Transverse colon (tissue), 4 donors: ENCODE measurements at regions not wholly inside any gene's neighbourhood (a gene's known extent, or its start where the extent isn't known, plus 50 kb on each side); places are given as distances from the start of the nearest gene placed in this dataset.

ENCODE experiments used
- CTCF ChIP-seq, 5 experiments: fragments of 200-600 bp in 3 of 5; fragments of 450-650 bp in 2 of 5; sonication (generic) in 3 of 5; IDR thresholded peaks; 1 replicate in 2 of 5; 2 replicates in 3 of 5; pipeline ENCODE4 v1.5.1; 2016 to 2017; ENCODE audit warnings: antibody characterized with exemption in 5 of 5, inconsistent platforms in 3 of 5, mild to moderate bottlenecking in 2 of 5, moderate library complexity in 1 of 5
- EP300 ChIP-seq: sonication (generic); formaldehyde crosslinking; IDR thresholded peaks from one replicate; pipeline ENCODE4 v1.6.1; 2017; ENCODE audit warnings: antibody characterized with exemption, low read depth
- POLR2A ChIP-seq: fragments of 450-650 bp; IDR thresholded peaks from one replicate; pipeline ENCODE4 v1.6.1; 2016; ENCODE audit warnings: antibody characterized with exemption, mild to moderate bottlenecking, moderate library complexity
- POLR2AphosphoS5 ChIP-seq, 3 donors: sonication (generic); formaldehyde crosslinking; IDR thresholded peaks; one replicate each; pipeline ENCODE4 v1.6.1; 2016; ENCODE audit warnings: antibody characterized with exemption in 3 of 3

- no peak for TF ChIP-seq CTCF (IDR thresholded peaks at IDR 0.05)
- TF ChIP-seq POLR2A, result no peak
- no peak for TF ChIP-seq EP300
- TF ChIP-seq POLR2AphosphoS5 (IDR thresholded peaks at IDR 0.05), result no peak
Observed at GRCh38 chr7:69395061-69395714, 203.1 kb upstream of the AUTS2 start.
